Lower leg skin (tissue), 3 donors: ENCODE measurements at regions not wholly inside any gene's neighbourhood (a gene's known extent, or its start where the extent isn't known, plus 50 kb on each side); places are given as distances from the start of the nearest gene placed in this dataset.

ENCODE experiments used
- CTCF ChIP-seq, 3 donors: fragments of 450-650 bp; IDR thresholded peaks; one replicate each; pipeline ENCODE4 v1.5.1; 2016; ENCODE audit warnings: antibody characterized with exemption in 3 of 3, mild to moderate bottlenecking in 3 of 3, moderate library complexity in 2 of 3
- POLR2A ChIP-seq, 2 donors: fragments of 450-650 bp; IDR thresholded peaks; one replicate each; pipeline ENCODE4 v1.6.1; 2016 to 2017; ENCODE audit warnings: antibody characterized with exemption in 2 of 2, mild to moderate bottlenecking in 1 of 2, moderate library complexity in 1 of 2

GRCh38 chr6:1181939-1182605 is 129.8 kb upstream of the FOXQ1 start:
- TF ChIP-seq CTCF (IDR thresholded peaks at IDR 0.05) (no peak), POLR2A (IDR thresholded peaks at IDR 0.05) (no peak)
